ENCODE measurements at regions not wholly inside any gene's neighbourhood (a gene's known extent, or its start where the extent isn't known, plus 50 kb on each side); places are given as distances from the start of the nearest gene placed in this dataset.

GRCh38 chr3:40763807-40764206, 239.0 kb downstream of the ZNF621 start:
- Histone ChIP-seq H4K91ac (ENCODE audit: insufficient read length, low read depth, low read length) (no peak overlapping the region), H2AK5ac (ENCODE audit: insufficient read length, low read length) (no peak overlapping the region), H2AFZ (ENCODE audit: low read length) (no peak overlapping the region), H3K14ac (ENCODE audit: insufficient read depth, low read length) (no peak overlapping the region), H2BK20ac (ENCODE audit: low read depth, low read length, poor library complexity, severe bottlenecking) (no peak overlapping the region), H3K56ac (ENCODE audit: insufficient read length, low read depth, low read length) (no peak overlapping the region), H3K79me2 (ENCODE audit: insufficient read depth, low read length) (no peaks in the 10 kb centered on the region), H3K18ac (ENCODE audit: insufficient read length, low read depth, low read length) (no peak overlapping the region), H2BK5ac (ENCODE audit: insufficient read length, low read length) (no peak overlapping the region), H4K20me1 (ENCODE audit: control insufficient read depth, insufficient read depth, insufficient read length) (no peaks in the 10 kb centered on the region), H2BK120ac (ENCODE audit: low read depth, low read length, poor library complexity, severe bottlenecking) (no peak overlapping the region), H3K27me3 (ENCODE audit: insufficient read depth, low read length) (no peaks in the 10 kb centered on the region), H4K8ac (replicated peaks; ENCODE audit: insufficient read length, low read depth, low read length) (no peak overlapping the region), H3K4ac (ENCODE audit: low read depth, low read length) (no peak overlapping the region), H3K27ac (ENCODE audit: insufficient read length, low read depth, low read length) (no peak overlapping the region), H4K5ac (ENCODE audit: insufficient read length, low read depth, low read length) (no peak overlapping the region), H3K9ac (ENCODE audit: extremely low read depth, insufficient read length, low read length) (no peak overlapping the region), H3T11ph (ENCODE audit: low read length) (no peak overlapping the region), H2BK12ac (ENCODE audit: insufficient read length, low read depth, low read length) (no peak overlapping the region), H3K4me2 (ENCODE audit: insufficient read depth, insufficient read length, low read length) (no peak overlapping the region), H3K79me1 (ENCODE audit: insufficient read depth, low read depth, low read length, poor library complexity, severe bottlenecking) (no peaks in the 10 kb centered on the region), H2BK15ac (ENCODE audit: low read depth, low read length) (no peak overlapping the region), H3K23ac (ENCODE audit: insufficient read length, low read depth, low read length) (no peak overlapping the region), H3K9me3 (ENCODE audit: control insufficient read depth, low read depth, low read length) (no peaks in the 10 kb centered on the region), H3K23me2 (ENCODE audit: insufficient read length, low read depth, low read length, poor library complexity, severe bottlenecking) (no peaks in the 10 kb centered on the region), H3K4me1 (ENCODE audit: insufficient read depth, low read length) (no peaks in the 10 kb centered on the region)
- Mint-ChIP-seq H3K27me3 (ENCODE audit: low read depth) (peaks cover 2% of the 10 kb centered on the region; the same call in 1 of the 2 replicates), H3K36me3 (ENCODE audit: insufficient read depth in 1 of 3, low read depth in 3 of 3) (peaks cover 0 to 4% (median 0%) of the 10 kb centered on the region in 3 experiments; a peak in 3 of 7 replicates), H3K4me3 (no peak overlapping the region), H3K27ac (no peak overlapping the region), H3K4me1 (no peaks in the 10 kb centered on the region), H3K9me3 (peaks cover 8 to 23% of the 10 kb centered on the region in 2 experiments; a peak in 3 of 5 replicates)
- WGBS (ENCODE audit: extremely low coverage, insufficient read length, low lambda C conversion rate), result no CpG with 5 or more reads among the region's 4 CpGs
- TF ChIP-seq CTCF (conservative IDR thresholded peaks at IDR 0.05), result no peak
- no peak for DNase-seq

Measured in H9 (cell line).